K562 (cell line): ENCODE measurements at regions not wholly inside any gene's neighbourhood (a gene's known extent, or its start where the extent isn't known, plus 50 kb on each side); places are given as distances from the start of the nearest gene placed in this dataset.

Source experiments
- ATF6 ChIP-seq: sonication (generic); formaldehyde crosslinking; IDR thresholded peaks from 2 replicates; pipeline ENCODE4 v1.4.0; 2020; ENCODE audit warnings: mild to moderate bottlenecking, missing genetic modification reagents
- CTCF ChIP-seq, 3 experiments: IDR thresholded peaks in 2 of 3; conservative IDR thresholded peaks in 1 of 3; 2 replicates each; pipeline ENCODE4 v1.5.1; 2011 to 2012; ENCODE audit warnings: low read length in 3 of 3, mild to moderate bottlenecking in 3 of 3, control low read depth in 2 of 3, improper control_type of control experiment in 1 of 3, inconsistent platforms in 1 of 3, low read depth in 1 of 3, mixed read lengths in 1 of 3, moderate library complexity in 1 of 3; ENCODE audit not compliant: insufficient read depth in 2 of 3
- GABPA ChIP-seq: fragments of 200-800 bp; sonication (Bioruptor generic); conservative IDR thresholded peaks from 2 replicates; pipeline ENCODE4 v1.6.1; 2016; ENCODE audit warnings: low read depth, missing genetic modification characterization, missing compliant biosample characterization
- MXI1 ChIP-seq: IDR thresholded peaks from 2 replicates; pipeline ENCODE4 v1.6.1; 2011; ENCODE audit warnings: low read depth, mild to moderate bottlenecking, improper control_type of control experiment, low read length
- NBN ChIP-seq: fragments of 450-650 bp; IDR thresholded peaks from 2 replicates; pipeline ENCODE4 v1.6.1; 2016; ENCODE audit warnings: low read depth, mild to moderate bottlenecking
- RFX5 ChIP-seq: IDR thresholded peaks from 2 replicates; pipeline ENCODE4 v1.6.1; 2011; ENCODE audit warnings: low read depth, mild to moderate bottlenecking, improper control_type of control experiment, low read length
- SMAD2 ChIP-seq: fragments of 150-350 bp; IDR thresholded peaks from 2 replicates; pipeline ENCODE4 v1.6.1; 2014; ENCODE audit warnings: low read depth, mild to moderate bottlenecking, low read length
- TAF1 ChIP-seq: IDR thresholded peaks from 2 replicates; pipeline ENCODE4 v1.6.1; 2011; ENCODE audit warnings: mild to moderate bottlenecking, low read length, moderate library complexity; ENCODE audit not compliant: insufficient read depth, control insufficient read depth, severe bottlenecking; ENCODE audit errors: extremely low read depth
- TEAD2 ChIP-seq: fragments of 450-650 bp; IDR thresholded peaks from 2 replicates; pipeline ENCODE4 v1.6.1; 2016; ENCODE audit warnings: missing genetic modification characterization, control low read depth, missing compliant biosample characterization
- ZNF24 ChIP-seq: fragments of 450-650 bp; IDR thresholded peaks from 2 replicates; pipeline ENCODE4 v1.6.1; 2016
- ZNF316 ChIP-seq: fragments of 450-650 bp; IDR thresholded peaks from 2 replicates; pipeline ENCODE4 v1.6.1; 2016
- ZNF655 ChIP-seq: fragments of 250-450 bp; sonication (Bioruptor Pico); IDR thresholded peaks from 2 replicates; pipeline ENCODE4 v1.5.0; 2021
- TF ChIP-seq, protein P1 (sequence below): sonication (generic); formaldehyde crosslinking; IDR thresholded peaks from 2 replicates; pipeline ENCODE4 v1.9.0; 2022; ENCODE audit warnings: mild to moderate bottlenecking, missing genetic modification reagents

- no peak for TF ChIP-seq ZNF316
- no peak for TF ChIP-seq TAF1
- no peak for TF ChIP-seq MXI1
- no peak for TF ChIP-seq ZNF655
- no peak for TF ChIP-seq ZNF24
- TF ChIP-seq, protein P1, sequence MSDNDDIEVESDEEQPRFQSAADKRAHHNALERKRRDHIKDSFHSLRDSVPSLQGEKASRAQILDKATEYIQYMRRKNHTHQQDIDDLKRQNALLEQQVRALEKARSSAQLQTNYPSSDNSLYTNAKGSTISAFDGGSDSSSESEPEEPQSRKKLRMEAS (CRISPR knock-in tag), result no peak
- no peak for TF ChIP-seq RFX5
- no peak for TF ChIP-seq NBN
- TF ChIP-seq CTCF (IDR thresholded peaks at IDR 0.05 in 2 of 3, conservative IDR thresholded peaks at IDR 0.05 in 1 of 3; ENCODE audit: insufficient read depth in 2 of 3, low read depth in 1 of 3, low read length in 3 of 3), result no peak
- no peak for TF ChIP-seq SMAD2
- no peak for TF ChIP-seq TEAD2 (tag)
- TF ChIP-seq GABPA, result no peak
- no peak for TF ChIP-seq ATF6 (CRISPR knock-in tag)
These were observed 199.8 kb downstream of the SQOR start for GRCh38 chr15:45834622-45835021.
